ENCODE measurements at regions not wholly inside any gene's neighbourhood (a gene's known extent, or its start where the extent isn't known, plus 50 kb on each side); places are given as distances from the start of the nearest gene placed in this dataset.

- H3K9ac ChIP-seq (ENCODE audit: low read depth, low read length), result no peak overlapping the region
- no peaks in the 10 kb centered on the region for H3K27me3 ChIP-seq (ENCODE audit: control insufficient read depth, insufficient read depth, low read length)
- H3K4me1 ChIP-seq (ENCODE audit: control insufficient read depth, insufficient read depth, low read length), result no peaks in the 10 kb centered on the region
- H3K4me2 ChIP-seq (ENCODE audit: low read length), result no peak overlapping the region
- H3K4me3 ChIP-seq (ENCODE audit: low read length), result no peak overlapping the region
- no peaks in the 10 kb centered on the region for H3K9me3 ChIP-seq (replicated peaks; ENCODE audit: low read length)
- no peaks in the 10 kb centered on the region for H3K36me3 ChIP-seq (ENCODE audit: insufficient read depth, low read length)
Observed at GRCh38 chr5:6873359-6873758, 160.1 kb downstream of the TENT4A start.

- Histone ChIP-seq H3K4me1 (ENCODE audit: control insufficient read depth, insufficient read depth, low read length) (no peaks in the 10 kb centered on the region), H3K4me2 (ENCODE audit: low read length) (no peak overlapping the region), H3K9ac (ENCODE audit: low read depth, low read length) (no peak overlapping the region), H3K9me3 (replicated peaks; ENCODE audit: low read length) (no peaks in the 10 kb centered on the region), H3K27me3 (ENCODE audit: control insufficient read depth, insufficient read depth, low read length) (no peaks in the 10 kb centered on the region), H3K4me3 (ENCODE audit: low read length) (no peak overlapping the region), H3K36me3 (ENCODE audit: insufficient read depth, low read length) (no peaks in the 10 kb centered on the region)
Observed at GRCh38 chr5:6875376-6875775, 162.1 kb downstream of the TENT4A start.

- Histone ChIP-seq H3K4me1 (ENCODE audit: control insufficient read depth, insufficient read depth, low read length) (no peaks in the 10 kb centered on the region), H3K4me3 (ENCODE audit: low read length) (no peak overlapping the region), H3K9me3 (replicated peaks; ENCODE audit: low read length) (no peaks in the 10 kb centered on the region), H3K36me3 (ENCODE audit: insufficient read depth, low read length) (no peaks in the 10 kb centered on the region), H3K9ac (ENCODE audit: low read depth, low read length) (no peak overlapping the region), H3K27me3 (ENCODE audit: control insufficient read depth, insufficient read depth, low read length) (no peaks in the 10 kb centered on the region), H3K4me2 (ENCODE audit: low read length) (no peak overlapping the region)
Observed at GRCh38 chr5:6877986-6878828, 165.0 kb downstream of the TENT4A start.

- Histone ChIP-seq H3K4me3 (ENCODE audit: low read length) (no peak overlapping the region), H3K36me3 (ENCODE audit: insufficient read depth, low read length) (no peaks in the 10 kb centered on the region), H3K9me3 (replicated peaks; ENCODE audit: low read length) (no peaks in the 10 kb centered on the region), H3K9ac (ENCODE audit: low read depth, low read length) (no peak overlapping the region), H3K4me1 (ENCODE audit: control insufficient read depth, insufficient read depth, low read length) (no peaks in the 10 kb centered on the region), H3K4me2 (ENCODE audit: low read length) (no peak overlapping the region), H3K27me3 (ENCODE audit: control insufficient read depth, insufficient read depth, low read length) (no peaks in the 10 kb centered on the region)
Observed at GRCh38 chr5:6885581-6885980, 172.3 kb downstream of the TENT4A start.

GRCh38 chr5:6886866-6887265 lies 173.6 kb downstream of the TENT4A start:
- H3K27me3 ChIP-seq (ENCODE audit: control insufficient read depth, insufficient read depth, low read length), result no peaks in the 10 kb centered on the region
- no peaks in the 10 kb centered on the region for H3K9me3 ChIP-seq (replicated peaks; ENCODE audit: low read length)
- H3K36me3 ChIP-seq (ENCODE audit: insufficient read depth, low read length), result no peaks in the 10 kb centered on the region
- H3K4me3 ChIP-seq (ENCODE audit: low read length), result no peak overlapping the region
- no peak overlapping the region for H3K4me2 ChIP-seq (ENCODE audit: low read length)
- H3K9ac ChIP-seq (ENCODE audit: low read depth, low read length), result no peak overlapping the region
- no peaks in the 10 kb centered on the region for H3K4me1 ChIP-seq (ENCODE audit: control insufficient read depth, insufficient read depth, low read length)

GRCh38 chr5:6889030-6889429 lies 175.8 kb downstream of the TENT4A start:
- no peak overlapping the region for H3K4me2 ChIP-seq (ENCODE audit: low read length)
- no peak overlapping the region for H3K4me3 ChIP-seq (ENCODE audit: low read length)
- no peak overlapping the region for H3K9ac ChIP-seq (ENCODE audit: low read depth, low read length)
- H3K36me3 ChIP-seq (ENCODE audit: insufficient read depth, low read length), result no peaks in the 10 kb centered on the region
- no peaks in the 10 kb centered on the region for H3K9me3 ChIP-seq (replicated peaks; ENCODE audit: low read length)
- no peaks in the 10 kb centered on the region for H3K27me3 ChIP-seq (ENCODE audit: control insufficient read depth, insufficient read depth, low read length)
- H3K4me1 ChIP-seq (ENCODE audit: control insufficient read depth, insufficient read depth, low read length), result no peaks in the 10 kb centered on the region

GRCh38 chr5:6899221-6899620 lies 186.0 kb downstream of the TENT4A start:
- H3K4me1 ChIP-seq (ENCODE audit: control insufficient read depth, insufficient read depth, low read length), result no peaks in the 10 kb centered on the region
- H3K27me3 ChIP-seq (ENCODE audit: control insufficient read depth, insufficient read depth, low read length), result no peaks in the 10 kb centered on the region
- no peak overlapping the region for H3K4me3 ChIP-seq (ENCODE audit: low read length)
- no peak overlapping the region for H3K4me2 ChIP-seq (ENCODE audit: low read length)
- no peak overlapping the region for H3K9ac ChIP-seq (ENCODE audit: low read depth, low read length)
- H3K9me3 ChIP-seq (replicated peaks; ENCODE audit: low read length), result no peaks in the 10 kb centered on the region
- no peaks in the 10 kb centered on the region for H3K36me3 ChIP-seq (ENCODE audit: insufficient read depth, low read length)

GRCh38 chr5:6900247-6901227 lies 187.3 kb downstream of the TENT4A start:
- no peaks in the 10 kb centered on the region for H3K36me3 ChIP-seq (ENCODE audit: insufficient read depth, low read length)
- no peak overlapping the region for H3K4me3 ChIP-seq (ENCODE audit: low read length)
- no peaks in the 10 kb centered on the region for H3K9me3 ChIP-seq (replicated peaks; ENCODE audit: low read length)
- no peaks in the 10 kb centered on the region for H3K27me3 ChIP-seq (ENCODE audit: control insufficient read depth, insufficient read depth, low read length)
- H3K4me1 ChIP-seq (ENCODE audit: control insufficient read depth, insufficient read depth, low read length), result no peaks in the 10 kb centered on the region
- H3K4me2 ChIP-seq (ENCODE audit: low read length), result no peak overlapping the region
- H3K9ac ChIP-seq (ENCODE audit: low read depth, low read length), result no peak overlapping the region

- no peak overlapping the region for H3K4me2 ChIP-seq (ENCODE audit: low read length)
- H3K9ac ChIP-seq (ENCODE audit: low read depth, low read length), result no peak overlapping the region
- no peaks in the 10 kb centered on the region for H3K27me3 ChIP-seq (ENCODE audit: control insufficient read depth, insufficient read depth, low read length)
- no peaks in the 10 kb centered on the region for H3K36me3 ChIP-seq (ENCODE audit: insufficient read depth, low read length)
- no peak overlapping the region for H3K4me3 ChIP-seq (ENCODE audit: low read length)
- no peaks in the 10 kb centered on the region for H3K9me3 ChIP-seq (replicated peaks; ENCODE audit: low read length)
- no peaks in the 10 kb centered on the region for H3K4me1 ChIP-seq (ENCODE audit: control insufficient read depth, insufficient read depth, low read length)
Observed at GRCh38 chr5:6902094-6902493, 188.9 kb downstream of the TENT4A start.

GRCh38 chr5:6902597-6902996 lies 189.4 kb downstream of the TENT4A start:
- Histone ChIP-seq H3K27me3 (ENCODE audit: control insufficient read depth, insufficient read depth, low read length) (no peaks in the 10 kb centered on the region), H3K9ac (ENCODE audit: low read depth, low read length) (no peak overlapping the region), H3K9me3 (replicated peaks; ENCODE audit: low read length) (no peaks in the 10 kb centered on the region), H3K4me2 (ENCODE audit: low read length) (no peak overlapping the region), H3K4me1 (ENCODE audit: control insufficient read depth, insufficient read depth, low read length) (no peaks in the 10 kb centered on the region), H3K4me3 (ENCODE audit: low read length) (no peak overlapping the region), H3K36me3 (ENCODE audit: insufficient read depth, low read length) (no peaks in the 10 kb centered on the region)

GRCh38 chr5:6903934-6904333 lies 190.7 kb downstream of the TENT4A start:
- Histone ChIP-seq H3K4me3 (ENCODE audit: low read length) (no peak overlapping the region), H3K9me3 (replicated peaks; ENCODE audit: low read length) (no peaks in the 10 kb centered on the region)

More at GRCh38 chr5:6903934-6904333, 190.7 kb downstream of the TENT4A start:
- Histone ChIP-seq H3K27me3 (ENCODE audit: control insufficient read depth, insufficient read depth, low read length) (no peaks in the 10 kb centered on the region), H3K4me1 (ENCODE audit: control insufficient read depth, insufficient read depth, low read length) (no peaks in the 10 kb centered on the region), H3K9ac (ENCODE audit: low read depth, low read length) (no peak overlapping the region), H3K4me2 (ENCODE audit: low read length) (no peak overlapping the region), H3K36me3 (ENCODE audit: insufficient read depth, low read length) (no peaks in the 10 kb centered on the region)
